Natural killer cell (primary cell): ENCODE measurements at regions not wholly inside any gene's neighbourhood (a gene's known extent, or its start where the extent isn't known, plus 50 kb on each side); places are given as distances from the start of the nearest gene placed in this dataset.

Experiments used
- ATAC-seq, 3 donors: fragments of 150-1000 bp in 2 of 3; fragments of 200-7000 bp in 1 of 3; cut with Tn5 transposase; 1 replicate in 1 of 3; 2 replicates in 2 of 3; pipeline ENCODE4 v1.10.0; 2021; ENCODE audit warnings: mild to moderate bottlenecking in 2 of 3, moderate library complexity in 2 of 3
- DNase-seq, 2 donors: peaks; one replicate each; pipeline versions ENCODE4 v3.0.0 to v3.0.0-alpha.2; 2013 to 2021; ENCODE audit warnings: mixed read lengths in 1 of 2
- H3K27ac ChIP-seq: one replicate; pipeline ENCODE4 v1.5.1; 2013; ENCODE audit warnings: mild to moderate bottlenecking, low read length
- H3K27me3 ChIP-seq: one replicate; pipeline ENCODE4 v1.6.1; 2013; ENCODE audit warnings: low read length; ENCODE audit not compliant: control insufficient read depth, insufficient read depth
- H3K36me3 ChIP-seq: one replicate; pipeline ENCODE4 v1.6.1; 2013; ENCODE audit warnings: low read length; ENCODE audit not compliant: control insufficient read depth, insufficient read depth
- H3K4me1 ChIP-seq: one replicate; pipeline ENCODE4 v1.6.1; 2013; ENCODE audit warnings: low read length; ENCODE audit not compliant: control insufficient read depth, insufficient read depth
- H3K4me3 ChIP-seq: one replicate; pipeline ENCODE4 v1.5.1; 2013; ENCODE audit warnings: low read length
- H3K9me3 ChIP-seq: one replicate; pipeline ENCODE4 v1.6.1; 2013; ENCODE audit warnings: low read length; ENCODE audit not compliant: control insufficient read depth, insufficient read depth
- H3K27ac Mint-ChIP-seq, 2 donors: one replicate each; pipeline ENCODE4 v1.8.0; 2022; ENCODE audit warnings: mild to moderate bottlenecking in 2 of 2, mixed read lengths in 2 of 2, moderate library complexity in 1 of 2
- H3K27me3 Mint-ChIP-seq, 2 donors: one replicate each; pipeline ENCODE4 v1.8.0; 2022; ENCODE audit warnings: low read depth in 2 of 2, mixed read lengths in 2 of 2
- H3K36me3 Mint-ChIP-seq: one replicate; pipeline ENCODE4 v1.8.0; 2022; ENCODE audit warnings: mixed read lengths
- H3K4me1 Mint-ChIP-seq, 2 donors: one replicate each; pipeline ENCODE4 v1.8.0; 2022; ENCODE audit warnings: mixed read lengths in 2 of 2
- H3K4me3 Mint-ChIP-seq: one replicate; pipeline ENCODE4 v1.8.0; 2022; ENCODE audit warnings: mild to moderate bottlenecking, moderate library complexity, mixed read lengths
- H3K9me3 Mint-ChIP-seq, 2 donors: one replicate each; pipeline ENCODE4 v1.8.0; 2022; ENCODE audit warnings: mixed read lengths in 2 of 2
- CTCF ChIP-seq: fragments of 200-600 bp; IDR thresholded peaks from one replicate; pipeline ENCODE4 v1.8.0; 2022; ENCODE audit warnings: antibody characterized with exemption
- WGBS: methylation state at CpG from one replicate; pipeline ENCODE4 v1.1.7; 2013; ENCODE audit warnings: missing lambda C conversion rate; ENCODE audit not compliant: insufficient coverage; 5-methylcytosine and 5-hydroxymethylcytosine counted together
- intact Hi-C: fragments of 100-400 bp; cut with micrococcal nuclease; formaldehyde crosslinking; loops from one replicate; pipeline ENCODE4 v1.14.2; 2022

DNA sequence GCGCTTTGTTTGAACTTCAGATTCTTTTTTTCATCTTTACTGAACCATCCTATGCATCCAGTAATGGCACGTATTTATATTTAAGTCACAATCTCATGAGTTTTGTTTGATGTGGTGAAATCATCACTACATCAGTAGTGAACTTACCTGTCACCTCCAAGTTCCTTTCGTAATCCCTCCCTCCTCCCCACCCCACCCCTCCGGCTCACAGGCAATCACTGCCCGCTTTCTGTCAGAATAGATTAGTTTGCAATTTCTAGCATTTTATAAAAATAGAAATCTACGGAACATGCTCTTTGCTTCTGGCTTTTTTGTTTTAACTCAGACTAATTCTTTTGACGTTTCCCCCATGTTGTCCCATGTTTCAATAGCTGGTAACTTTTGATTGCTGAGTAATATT, 305.4 kb upstream of the IRX4 start:
- Mint-ChIP-seq H3K27ac (no peak overlapping the region), H3K4me3 (no peak overlapping the region), H3K36me3 (no peaks in the 10 kb centered on the region), H3K9me3 (no peaks in the 10 kb centered on the region), H3K4me1 (no peaks in the 10 kb centered on the region), H3K27me3 (no peaks in the 10 kb centered on the region)
- no peaks in the 10 kb centered on the region for H3K9me3 ChIP-seq
- no peak overlapping the region for H3K27ac ChIP-seq
- 93% methylated on average over 6 of the region's 7 CpGs for WGBS
- DNase-seq (no peak), ATAC-seq (no peak)
- no peaks in the 10 kb centered on the region for H3K36me3 ChIP-seq
- H3K27me3 ChIP-seq, result no peaks in the 10 kb centered on the region
- no peak for TF ChIP-seq CTCF
- intact Hi-C loops, result no loop called here
- H3K4me3 ChIP-seq, result no peak overlapping the region
- no peaks in the 10 kb centered on the region for H3K4me1 ChIP-seq

DNA sequence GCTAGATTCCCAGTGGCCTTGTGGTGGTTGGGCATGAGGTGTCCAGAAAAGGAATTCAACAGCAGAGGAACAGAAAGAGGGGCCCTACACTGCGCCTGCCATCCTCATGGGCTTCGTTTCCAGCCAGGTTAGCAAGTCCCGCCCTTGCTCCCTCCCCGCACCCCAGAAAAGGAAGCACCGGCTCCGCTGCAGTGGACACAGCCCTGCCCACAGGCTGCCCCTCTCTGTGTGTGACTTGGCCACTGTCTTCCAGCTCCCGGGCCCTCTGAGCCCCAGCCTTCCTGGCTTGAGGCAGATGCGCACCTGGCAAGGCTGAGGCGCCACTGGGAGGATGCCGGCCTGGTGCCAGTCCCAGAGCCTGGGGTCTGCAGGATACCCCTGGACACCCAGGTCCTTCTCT, 305.0 kb upstream of the IRX4 start:
- H3K9me3 ChIP-seq, result no peaks in the 10 kb centered on the region
- Mint-ChIP-seq H3K36me3 (no peaks in the 10 kb centered on the region), H3K27ac (no peak overlapping the region), H3K27me3 (no peaks in the 10 kb centered on the region), H3K4me3 (no peak overlapping the region), H3K9me3 (no peaks in the 10 kb centered on the region), H3K4me1 (no peaks in the 10 kb centered on the region)
- ATAC-seq, result no peak
- DNase-seq, result no peak
- intact Hi-C loops, result no loop called here
- no peaks in the 10 kb centered on the region for H3K4me1 ChIP-seq
- TF ChIP-seq CTCF, result no peak
- H3K4me3 ChIP-seq, result no peak overlapping the region
- no peaks in the 10 kb centered on the region for H3K36me3 ChIP-seq
- no peak overlapping the region for H3K27ac ChIP-seq
- 89% methylated on average over 10 of the region's 10 CpGs for WGBS
- H3K27me3 ChIP-seq, result no peaks in the 10 kb centered on the region

GRCh38 chr5:2187156-2187555, 304.4 kb upstream of the IRX4 start:
- no peak for TF ChIP-seq CTCF
- Mint-ChIP-seq H3K4me3 (no peak overlapping the region), H3K27ac (no peak overlapping the region), H3K27me3 (no peaks in the 10 kb centered on the region), H3K4me1 (no peaks in the 10 kb centered on the region), H3K36me3 (no peaks in the 10 kb centered on the region), H3K9me3 (no peaks in the 10 kb centered on the region)
- DNase-seq (no peak), ATAC-seq (no peak)
- Histone ChIP-seq H3K27me3 (no peaks in the 10 kb centered on the region), H3K4me3 (no peak overlapping the region), H3K36me3 (no peaks in the 10 kb centered on the region), H3K9me3 (no peaks in the 10 kb centered on the region), H3K27ac (no peak overlapping the region), H3K4me1 (no peaks in the 10 kb centered on the region)
- 97% methylated on average over 11 of the region's 11 CpGs for WGBS
- intact Hi-C loops, result no loop called here

GRCh38 chr5:2186472-2187015, 303.8 kb upstream of the IRX4 start:
- intact Hi-C loops, result no loop called here
- no peak for DNase-seq
- no peaks in the 10 kb centered on the region for H3K36me3 Mint-ChIP-seq

More at GRCh38 chr5:2186472-2187015, 303.8 kb upstream of the IRX4 start:
- 83% methylated on average over 23 of the region's 23 CpGs for WGBS
- Mint-ChIP-seq H3K9me3 (no peaks in the 10 kb centered on the region), H3K4me1 (no peaks in the 10 kb centered on the region), H3K4me3 (no peak overlapping the region), H3K27me3 (no peaks in the 10 kb centered on the region), H3K27ac (no peak overlapping the region)
- no peaks in the 10 kb centered on the region for H3K9me3 ChIP-seq
- no peak for TF ChIP-seq CTCF
- H3K4me1 ChIP-seq, result no peaks in the 10 kb centered on the region
- H3K27me3 ChIP-seq, result no peaks in the 10 kb centered on the region
- H3K4me3 ChIP-seq, result no peak overlapping the region
- no peak overlapping the region for H3K27ac ChIP-seq
- no peak for ATAC-seq
- no peaks in the 10 kb centered on the region for H3K36me3 ChIP-seq
